ENCODE measurements at regions not wholly inside any gene's neighbourhood (a gene's known extent, or its start where the extent isn't known, plus 50 kb on each side); places are given as distances from the start of the nearest gene placed in this dataset.

DNA sequence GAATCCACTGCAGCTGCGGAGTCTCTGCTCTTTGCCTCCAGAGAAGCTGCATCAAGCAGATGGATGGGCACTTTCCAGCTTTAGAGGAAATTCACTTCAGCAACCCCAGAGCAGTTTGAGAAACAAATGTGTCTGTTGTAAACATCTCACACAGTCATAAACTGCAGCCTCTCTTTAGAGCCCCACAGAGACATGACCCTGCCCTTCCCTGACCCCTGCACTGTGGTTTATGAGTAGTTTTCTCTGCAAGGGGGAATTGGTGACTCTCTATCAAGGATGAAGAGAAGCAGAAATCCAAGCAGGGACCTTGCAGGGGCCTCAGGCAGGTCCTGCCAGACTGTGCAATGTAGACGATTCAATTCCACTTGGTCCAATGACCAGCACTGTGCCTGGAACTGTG, 160.2 kb downstream of the SH2D4B start:
- Histone ChIP-seq H3K27me3 (ENCODE audit: low read depth, low read length) (no peaks in the 10 kb centered on the region), H3K36me3 (ENCODE audit: control insufficient read depth in 1 of 2, insufficient read depth in 2 of 2, low read length in 2 of 2) (no peaks in the 10 kb centered on the region), H3K4me3 (ENCODE audit: low read depth in 1 of 2, low read length in 2 of 2) (no peak overlapping the region)

DNA sequence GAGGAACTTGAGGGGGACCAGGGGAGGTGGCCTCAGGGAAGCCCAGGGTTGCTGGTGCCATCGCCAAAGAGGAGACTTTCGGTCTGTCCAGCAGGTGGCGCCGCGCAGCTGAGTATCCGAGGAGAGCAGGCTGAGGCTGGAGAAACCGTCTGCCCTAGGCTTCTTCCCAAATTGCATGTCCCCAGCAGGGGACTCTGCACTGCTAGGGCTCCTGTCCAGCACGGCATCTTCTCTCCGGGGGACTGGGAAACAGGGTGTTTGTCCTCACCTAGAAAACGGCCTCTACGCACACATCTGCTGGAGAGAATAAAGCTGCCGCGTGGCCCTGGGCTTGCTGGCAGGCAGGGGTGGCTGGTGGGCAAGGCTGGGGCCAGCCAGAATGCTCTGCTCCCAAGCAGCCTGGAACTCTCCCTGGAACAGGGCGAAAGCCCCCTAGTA, 161.9 kb downstream of the SH2D4B start:
- H3K27me3 ChIP-seq (ENCODE audit: low read depth, low read length), result no peaks in the 10 kb centered on the region
- no peaks in the 10 kb centered on the region for H3K9me3 ChIP-seq (ENCODE audit: control insufficient read depth in 1 of 2, low read length in 2 of 2)
- H3K4me1 ChIP-seq (ENCODE audit: control insufficient read depth in 1 of 2, insufficient read depth in 2 of 2, low read length in 2 of 2), result peaks cover 0 to 12% of the 10 kb centered on the region in 2 donors
- H3K36me3 ChIP-seq (ENCODE audit: control insufficient read depth in 1 of 2, insufficient read depth in 2 of 2, low read length in 2 of 2), result no peaks in the 10 kb centered on the region
- H3K27ac ChIP-seq (ENCODE audit: low read length), result no peak overlapping the region
- H3K4me3 ChIP-seq (ENCODE audit: low read depth in 1 of 2, low read length in 2 of 2), result no peak overlapping the region

More for the DNA sequence above, 160.2 kb downstream of the SH2D4B start:
- H3K4me1 ChIP-seq (ENCODE audit: control insufficient read depth in 1 of 2, insufficient read depth in 2 of 2, low read length in 2 of 2), result peaks cover 0 to 12% of the 10 kb centered on the region in 2 donors
- H3K27ac ChIP-seq (ENCODE audit: low read length), result no peak overlapping the region
- no peaks in the 10 kb centered on the region for H3K9me3 ChIP-seq (ENCODE audit: control insufficient read depth in 1 of 2, low read length in 2 of 2)

DNA sequence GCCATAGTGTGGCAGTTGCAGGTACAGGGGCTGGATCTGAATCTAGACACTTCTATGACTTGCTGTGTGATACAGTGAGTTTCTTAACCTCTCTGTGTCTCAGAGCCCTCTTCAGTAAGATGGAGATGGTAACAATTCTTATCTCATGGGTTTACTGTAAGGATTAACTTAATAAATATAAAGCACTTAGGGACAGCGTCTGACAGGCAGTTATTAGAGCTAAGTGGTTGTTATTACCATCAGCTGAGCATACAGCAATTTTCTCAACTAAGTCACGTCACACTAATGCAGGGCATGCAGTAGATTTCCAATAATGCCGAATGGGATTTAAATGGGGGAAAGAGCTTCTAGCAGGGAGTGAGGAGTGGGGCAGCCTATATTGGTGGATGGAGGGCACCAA, 162.6 kb downstream of the SH2D4B start:
- Histone ChIP-seq H3K36me3 (ENCODE audit: control insufficient read depth in 1 of 2, insufficient read depth in 2 of 2, low read length in 2 of 2) (no peaks in the 10 kb centered on the region), H3K4me3 (ENCODE audit: low read depth in 1 of 2, low read length in 2 of 2) (no peak overlapping the region), H3K9me3 (ENCODE audit: control insufficient read depth in 1 of 2, low read length in 2 of 2) (no peaks in the 10 kb centered on the region), H3K27me3 (ENCODE audit: low read depth, low read length) (no peaks in the 10 kb centered on the region), H3K27ac (ENCODE audit: low read length) (no peak overlapping the region), H3K4me1 (ENCODE audit: control insufficient read depth in 1 of 2, insufficient read depth in 2 of 2, low read length in 2 of 2) (peaks cover 0 to 12% of the 10 kb centered on the region in 2 donors)

DNA sequence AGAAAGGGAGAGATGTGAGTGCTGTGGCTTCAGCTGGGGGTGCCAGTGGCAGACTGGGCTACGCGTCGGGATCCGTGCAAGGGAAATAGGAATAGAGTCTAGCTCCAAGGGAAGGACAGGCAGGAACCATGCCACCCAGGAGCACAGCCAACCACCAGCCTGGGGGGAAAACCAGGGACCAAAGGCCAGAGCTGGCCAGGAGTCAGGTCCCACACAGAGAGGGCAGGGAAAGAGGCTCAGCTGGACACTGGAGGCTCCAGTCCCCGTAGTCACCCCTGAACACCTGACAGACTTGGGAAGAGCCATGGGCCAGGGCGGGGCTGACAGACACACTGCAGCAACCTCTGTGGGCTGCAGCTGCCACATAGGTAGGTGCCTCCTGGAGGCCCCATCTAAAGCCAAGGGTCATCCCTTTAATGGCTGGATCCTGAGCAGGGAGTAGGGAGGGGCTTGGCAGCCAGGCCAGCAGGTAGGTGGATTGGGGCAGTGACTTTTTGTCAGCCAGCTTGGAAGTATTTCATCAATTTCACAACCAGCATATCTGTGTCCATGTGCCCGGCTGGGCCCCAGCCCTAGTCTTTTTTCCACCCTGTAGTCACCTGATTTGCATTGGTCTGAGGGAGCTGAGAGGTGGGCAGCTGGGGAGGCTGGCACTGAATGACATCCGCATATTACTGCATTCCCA, 163.2 kb downstream of the SH2D4B start:
- Histone ChIP-seq H3K4me1 (ENCODE audit: control insufficient read depth in 1 of 2, insufficient read depth in 2 of 2, low read length in 2 of 2) (peaks cover 0 to 12% of the 10 kb centered on the region in 2 donors), H3K9me3 (ENCODE audit: control insufficient read depth in 1 of 2, low read length in 2 of 2) (no peaks in the 10 kb centered on the region), H3K27me3 (ENCODE audit: low read depth, low read length) (no peaks in the 10 kb centered on the region), H3K27ac (ENCODE audit: low read length) (no peak overlapping the region), H3K36me3 (ENCODE audit: control insufficient read depth in 1 of 2, insufficient read depth in 2 of 2, low read length in 2 of 2) (no peaks in the 10 kb centered on the region), H3K4me3 (ENCODE audit: low read depth in 1 of 2, low read length in 2 of 2) (no peak overlapping the region)

DNA sequence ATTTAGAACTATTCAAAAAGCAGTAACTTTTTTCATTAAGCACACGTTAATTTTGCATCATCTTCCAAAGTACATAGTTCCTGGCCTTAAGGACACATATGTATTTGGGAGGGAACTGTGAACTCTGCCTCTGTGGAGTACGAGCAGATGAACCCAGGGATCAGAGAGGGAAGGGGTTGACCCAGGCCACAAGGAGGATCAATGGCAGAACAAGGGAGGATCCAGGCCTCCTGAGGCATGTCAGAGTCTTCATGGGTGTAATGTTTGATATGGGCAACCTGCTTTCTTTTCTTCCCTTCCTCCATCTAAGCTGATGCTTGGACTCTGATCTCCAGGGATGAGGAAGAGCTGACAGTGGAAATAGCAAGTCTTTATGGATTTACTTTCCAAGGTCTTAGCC, 164.0 kb downstream of the SH2D4B start:
- Histone ChIP-seq H3K9me3 (ENCODE audit: control insufficient read depth in 1 of 2, low read length in 2 of 2) (no peaks in the 10 kb centered on the region), H3K4me1 (ENCODE audit: control insufficient read depth in 1 of 2, insufficient read depth in 2 of 2, low read length in 2 of 2) (peaks cover 0 to 12% of the 10 kb centered on the region in 2 donors), H3K36me3 (ENCODE audit: control insufficient read depth in 1 of 2, insufficient read depth in 2 of 2, low read length in 2 of 2) (no peaks in the 10 kb centered on the region), H3K27ac (ENCODE audit: low read length) (no peak overlapping the region), H3K27me3 (ENCODE audit: low read depth, low read length) (no peaks in the 10 kb centered on the region), H3K4me3 (ENCODE audit: low read depth in 1 of 2, low read length in 2 of 2) (no peak overlapping the region)

DNA sequence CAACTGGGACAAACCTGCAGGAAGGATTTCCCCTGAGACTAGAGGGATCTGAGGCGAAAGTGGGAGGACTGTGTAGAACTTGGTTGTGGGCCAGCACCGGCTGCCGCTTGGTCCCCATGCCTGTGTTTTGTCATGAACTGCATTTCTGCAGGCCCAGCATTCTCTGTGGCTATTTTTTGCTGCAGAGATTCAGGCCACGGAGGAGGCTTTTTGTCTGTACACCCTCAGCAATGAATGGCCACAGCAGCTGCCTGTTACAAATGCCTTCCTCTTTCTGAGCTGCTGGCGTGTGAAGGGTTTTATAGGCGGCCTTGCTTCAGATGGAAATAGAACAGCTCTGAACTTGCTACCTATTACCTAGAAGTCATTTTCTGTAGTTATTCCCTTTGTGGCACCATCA, 164.4 kb downstream of the SH2D4B start:
- H3K27me3 ChIP-seq (ENCODE audit: low read depth, low read length), result no peaks in the 10 kb centered on the region
- no peak overlapping the region for H3K4me3 ChIP-seq (ENCODE audit: low read depth in 1 of 2, low read length in 2 of 2)
- no peak overlapping the region for H3K27ac ChIP-seq (ENCODE audit: low read length)

DNA sequence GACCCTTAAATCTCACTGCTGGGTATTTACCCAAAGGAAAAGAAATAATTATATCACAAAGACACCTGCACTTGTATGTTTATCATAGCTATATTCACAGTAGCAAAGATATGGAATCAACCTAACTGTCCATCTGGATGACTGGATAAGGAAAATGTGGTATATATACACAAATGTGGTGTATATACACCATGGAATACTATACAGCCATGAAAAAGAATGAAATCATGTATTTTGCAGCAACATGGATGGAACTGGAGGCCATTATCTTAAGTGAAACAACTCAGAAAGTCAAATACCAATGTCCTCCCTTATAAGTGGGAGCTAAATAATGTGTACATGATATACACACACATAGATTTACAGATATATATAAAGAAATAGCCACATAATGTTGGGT, 168.2 kb downstream of the SH2D4B start:
- H3K27me3 ChIP-seq (ENCODE audit: low read depth, low read length), result no peaks in the 10 kb centered on the region
- H3K36me3 ChIP-seq (ENCODE audit: control insufficient read depth in 1 of 2, insufficient read depth in 2 of 2, low read length in 2 of 2), result no peaks in the 10 kb centered on the region
- H3K9me3 ChIP-seq (ENCODE audit: control insufficient read depth in 1 of 2, low read length in 2 of 2), result no peaks in the 10 kb centered on the region
- no peak overlapping the region for H3K4me3 ChIP-seq (ENCODE audit: low read depth in 1 of 2, low read length in 2 of 2)
- no peak overlapping the region for H3K27ac ChIP-seq (ENCODE audit: low read length)
- peaks cover 0 to 9% of the 10 kb centered on the region in 2 donors for H3K4me1 ChIP-seq (ENCODE audit: control insufficient read depth in 1 of 2, insufficient read depth in 2 of 2, low read length in 2 of 2)

More for the DNA sequence above, 164.4 kb downstream of the SH2D4B start:
- Histone ChIP-seq H3K4me1 (ENCODE audit: control insufficient read depth in 1 of 2, insufficient read depth in 2 of 2, low read length in 2 of 2) (peaks cover 0 to 12% of the 10 kb centered on the region in 2 donors), H3K36me3 (ENCODE audit: control insufficient read depth in 1 of 2, insufficient read depth in 2 of 2, low read length in 2 of 2) (no peaks in the 10 kb centered on the region), H3K9me3 (ENCODE audit: control insufficient read depth in 1 of 2, low read length in 2 of 2) (no peaks in the 10 kb centered on the region)

DNA sequence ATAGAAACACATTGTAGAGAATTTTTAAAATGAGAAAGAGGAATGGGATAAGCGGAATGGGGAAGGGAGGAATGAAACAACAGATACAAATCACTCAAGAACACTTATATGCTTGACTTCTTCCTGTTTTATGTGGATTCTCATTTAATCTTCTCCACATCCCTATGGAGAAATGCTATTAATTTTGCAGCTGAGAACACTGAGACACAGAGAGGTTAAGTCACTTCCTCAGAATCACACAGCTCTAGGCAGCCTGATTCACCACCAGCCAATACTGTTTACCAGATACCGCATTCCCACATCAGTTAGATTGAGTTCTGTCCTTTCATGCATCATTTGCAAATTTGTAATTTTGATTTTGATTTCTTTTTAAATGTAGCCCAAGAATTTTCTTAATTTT, 170.5 kb downstream of the SH2D4B start:
- Histone ChIP-seq H3K9me3 (ENCODE audit: control insufficient read depth in 1 of 2, low read length in 2 of 2) (no peaks in the 10 kb centered on the region), H3K36me3 (ENCODE audit: control insufficient read depth in 1 of 2, insufficient read depth in 2 of 2, low read length in 2 of 2) (no peaks in the 10 kb centered on the region), H3K4me1 (ENCODE audit: control insufficient read depth in 1 of 2, insufficient read depth in 2 of 2, low read length in 2 of 2) (no peaks in the 10 kb centered on the region), H3K27me3 (ENCODE audit: low read depth, low read length) (no peaks in the 10 kb centered on the region), H3K4me3 (ENCODE audit: low read depth in 1 of 2, low read length in 2 of 2) (no peak overlapping the region), H3K27ac (ENCODE audit: low read length) (no peak overlapping the region)

DNA sequence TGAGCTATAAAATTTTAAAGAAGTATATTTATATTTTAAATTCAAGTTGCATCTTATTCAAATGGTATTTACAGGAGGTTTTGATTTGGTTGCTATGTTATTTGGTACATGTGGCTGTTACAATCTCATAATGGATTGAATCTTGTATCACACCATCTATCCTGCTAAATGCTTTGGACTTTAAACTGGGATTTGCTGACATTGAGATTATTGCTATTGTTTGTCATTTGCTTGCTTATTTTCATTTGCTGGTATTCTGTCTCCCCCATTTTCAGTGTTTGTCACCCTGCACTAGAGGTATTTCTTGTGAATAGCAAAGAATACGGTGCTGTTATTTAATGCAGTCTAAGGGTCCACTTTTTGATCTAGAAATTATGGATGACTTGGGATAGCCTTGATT, 171.1 kb downstream of the SH2D4B start:
- Histone ChIP-seq H3K36me3 (ENCODE audit: control insufficient read depth in 1 of 2, insufficient read depth in 2 of 2, low read length in 2 of 2) (no peaks in the 10 kb centered on the region), H3K27me3 (ENCODE audit: low read depth, low read length) (no peaks in the 10 kb centered on the region), H3K4me3 (ENCODE audit: low read depth in 1 of 2, low read length in 2 of 2) (no peak overlapping the region), H3K27ac (ENCODE audit: low read length) (no peak overlapping the region), H3K9me3 (ENCODE audit: control insufficient read depth in 1 of 2, low read length in 2 of 2) (no peaks in the 10 kb centered on the region), H3K4me1 (ENCODE audit: control insufficient read depth in 1 of 2, insufficient read depth in 2 of 2, low read length in 2 of 2) (no peaks in the 10 kb centered on the region)

DNA sequence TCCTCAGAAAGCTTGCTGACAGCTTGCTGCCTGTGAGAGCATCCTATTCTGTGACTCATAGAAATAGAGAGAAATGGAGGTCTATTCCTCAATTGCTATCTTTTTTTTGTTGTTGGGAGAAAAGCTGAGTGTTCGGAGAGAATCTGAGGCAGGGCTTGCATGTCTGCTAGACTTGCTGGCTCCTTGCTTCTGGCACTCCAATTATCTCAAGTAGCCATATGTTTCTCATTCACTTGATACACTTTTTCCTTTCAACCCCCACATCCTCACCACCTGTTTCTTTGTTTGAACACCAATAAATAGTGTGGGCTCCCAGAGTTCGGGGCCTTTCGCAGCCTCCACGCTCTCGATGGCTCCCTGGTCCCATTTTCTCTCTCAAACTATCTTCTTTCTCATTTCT, 172.2 kb downstream of the SH2D4B start:
- Histone ChIP-seq H3K9me3 (ENCODE audit: control insufficient read depth in 1 of 2, low read length in 2 of 2) (no peaks in the 10 kb centered on the region), H3K36me3 (ENCODE audit: control insufficient read depth in 1 of 2, insufficient read depth in 2 of 2, low read length in 2 of 2) (no peaks in the 10 kb centered on the region), H3K4me3 (ENCODE audit: low read depth in 1 of 2, low read length in 2 of 2) (no peak overlapping the region), H3K27ac (ENCODE audit: low read length) (no peak overlapping the region), H3K27me3 (ENCODE audit: low read depth, low read length) (no peaks in the 10 kb centered on the region), H3K4me1 (ENCODE audit: control insufficient read depth in 1 of 2, insufficient read depth in 2 of 2, low read length in 2 of 2) (no peaks in the 10 kb centered on the region)

DNA sequence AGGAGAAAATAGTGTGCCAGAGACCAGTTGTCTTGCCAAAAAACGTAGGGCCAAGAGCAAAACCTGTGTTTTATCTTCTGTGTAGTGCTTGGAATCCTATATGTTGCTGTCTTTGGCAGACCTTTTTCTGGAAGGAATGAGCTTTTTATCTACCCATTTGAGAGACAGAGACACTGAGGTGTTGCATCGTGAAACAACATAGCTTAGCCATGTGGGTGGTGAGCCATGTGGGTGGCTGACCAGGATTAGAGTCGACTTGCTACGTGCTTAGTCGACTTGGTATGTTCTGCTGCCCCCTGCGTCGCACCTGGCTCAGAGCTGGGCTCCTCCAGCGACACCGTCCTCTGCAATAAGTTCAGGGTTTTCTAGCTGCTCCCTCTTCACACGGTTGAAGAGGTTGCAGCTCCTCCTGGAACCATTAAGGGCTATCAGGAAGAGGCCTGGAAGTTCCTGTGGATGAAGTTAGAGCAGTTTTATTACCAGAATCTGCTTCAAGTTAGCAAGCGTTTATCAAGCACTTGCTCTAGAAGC, 175.8 kb downstream of the SH2D4B start:
- H3K4me3 ChIP-seq (ENCODE audit: low read depth in 1 of 2, low read length in 2 of 2), result no peak overlapping the region
- H3K9me3 ChIP-seq (ENCODE audit: control insufficient read depth in 1 of 2, low read length in 2 of 2), result no peaks in the 10 kb centered on the region
- H3K27me3 ChIP-seq (ENCODE audit: low read depth, low read length), result no peaks in the 10 kb centered on the region
- no peaks in the 10 kb centered on the region for H3K4me1 ChIP-seq (ENCODE audit: control insufficient read depth in 1 of 2, insufficient read depth in 2 of 2, low read length in 2 of 2)
- H3K27ac ChIP-seq (ENCODE audit: low read length), result no peak overlapping the region
- no peaks in the 10 kb centered on the region for H3K36me3 ChIP-seq (ENCODE audit: control insufficient read depth in 1 of 2, insufficient read depth in 2 of 2, low read length in 2 of 2)

DNA sequence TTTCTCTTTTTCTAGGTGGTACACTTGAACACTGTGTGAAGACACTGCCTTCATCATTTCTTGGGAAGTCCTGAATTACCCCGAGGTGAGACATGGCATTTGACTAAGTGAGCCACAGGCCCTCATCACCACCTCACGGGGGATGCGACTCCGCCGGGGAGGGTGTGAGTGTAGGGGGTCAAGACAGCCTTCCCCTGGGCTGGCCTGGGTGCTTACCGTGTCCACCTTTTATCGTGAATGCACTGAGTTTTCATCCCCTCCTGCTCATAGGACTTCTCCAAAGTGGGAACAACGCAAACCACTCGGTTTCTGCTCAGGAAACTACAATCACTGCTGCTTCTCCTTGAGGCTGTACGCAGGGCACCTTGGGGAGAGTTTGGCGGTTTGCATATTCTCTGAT, 176.9 kb downstream of the SH2D4B start:
- H3K9me3 ChIP-seq (ENCODE audit: control insufficient read depth in 1 of 2, low read length in 2 of 2), result no peaks in the 10 kb centered on the region
- H3K4me1 ChIP-seq (ENCODE audit: control insufficient read depth in 1 of 2, insufficient read depth in 2 of 2, low read length in 2 of 2), result no peaks in the 10 kb centered on the region
- H3K27ac ChIP-seq (ENCODE audit: low read length), result no peak overlapping the region
- no peak overlapping the region for H3K4me3 ChIP-seq (ENCODE audit: low read depth in 1 of 2, low read length in 2 of 2)
- no peaks in the 10 kb centered on the region for H3K27me3 ChIP-seq (ENCODE audit: low read depth, low read length)
- no peaks in the 10 kb centered on the region for H3K36me3 ChIP-seq (ENCODE audit: control insufficient read depth in 1 of 2, insufficient read depth in 2 of 2, low read length in 2 of 2)

All from muscle layer of duodenum (tissue), 2 donors.